ENCODE measurements at regions not wholly inside any gene's neighbourhood (a gene's known extent, or its start where the extent isn't known, plus 50 kb on each side); places are given as distances from the start of the nearest gene placed in this dataset.

DNA sequence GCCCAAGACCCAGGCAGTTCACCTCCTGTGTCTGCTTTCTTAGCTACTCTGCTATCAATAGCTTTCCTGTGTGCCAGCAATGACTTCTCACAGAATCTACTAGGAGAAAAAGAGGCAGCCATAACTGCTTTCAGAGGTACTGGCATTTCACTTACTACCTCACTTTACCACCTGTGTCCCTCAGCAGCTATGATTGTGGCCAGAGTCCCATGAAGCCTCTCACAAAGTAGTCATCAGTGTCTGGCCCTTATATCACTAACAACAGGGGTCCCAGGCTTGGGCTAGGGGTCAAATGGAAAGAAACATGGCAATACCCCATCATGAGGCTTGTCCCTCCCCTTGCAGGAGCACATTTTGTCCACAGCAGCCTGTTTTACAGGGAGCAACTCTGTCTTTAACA lies 62.7 kb upstream of the EPS8L3 start:
- DNase-seq: no peak

DNA sequence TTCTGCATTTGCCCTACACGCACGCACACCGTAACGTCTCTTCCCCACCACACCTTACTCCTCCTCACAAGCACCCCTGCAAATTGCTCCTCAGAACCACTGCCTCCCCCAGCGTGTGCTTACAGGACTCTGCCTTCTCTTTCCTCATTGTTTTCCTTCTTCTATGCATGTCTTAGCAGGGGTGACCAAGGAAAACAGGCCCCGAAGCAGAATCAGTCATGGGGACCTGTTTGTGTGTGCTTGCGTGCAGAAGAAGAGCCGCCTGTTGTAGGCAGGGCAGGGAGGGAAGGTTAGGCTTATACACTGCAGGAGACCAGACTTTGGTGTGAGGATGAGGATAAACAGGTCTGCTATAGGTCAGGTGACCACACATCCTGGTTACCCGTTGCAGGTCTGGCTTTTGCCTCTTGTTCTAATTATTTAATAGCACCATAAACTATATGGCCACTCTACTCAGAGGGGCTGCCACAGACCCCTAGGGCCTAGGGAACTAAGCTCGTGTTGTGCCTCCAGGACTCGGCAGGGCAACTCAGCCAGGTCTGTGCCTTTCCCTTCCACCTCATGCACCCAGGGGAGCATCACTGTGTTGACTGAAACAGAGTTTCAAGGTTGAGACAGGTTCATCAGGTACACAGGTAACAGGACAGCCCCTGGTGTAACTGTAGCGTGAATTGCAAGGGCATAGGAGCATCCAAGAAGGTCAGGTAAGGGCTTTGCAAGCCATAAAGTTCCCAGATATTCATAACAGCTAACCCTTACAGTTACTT lies 60.8 kb upstream of the EPS8L3 start:
- DNase-seq: no peak

DNA sequence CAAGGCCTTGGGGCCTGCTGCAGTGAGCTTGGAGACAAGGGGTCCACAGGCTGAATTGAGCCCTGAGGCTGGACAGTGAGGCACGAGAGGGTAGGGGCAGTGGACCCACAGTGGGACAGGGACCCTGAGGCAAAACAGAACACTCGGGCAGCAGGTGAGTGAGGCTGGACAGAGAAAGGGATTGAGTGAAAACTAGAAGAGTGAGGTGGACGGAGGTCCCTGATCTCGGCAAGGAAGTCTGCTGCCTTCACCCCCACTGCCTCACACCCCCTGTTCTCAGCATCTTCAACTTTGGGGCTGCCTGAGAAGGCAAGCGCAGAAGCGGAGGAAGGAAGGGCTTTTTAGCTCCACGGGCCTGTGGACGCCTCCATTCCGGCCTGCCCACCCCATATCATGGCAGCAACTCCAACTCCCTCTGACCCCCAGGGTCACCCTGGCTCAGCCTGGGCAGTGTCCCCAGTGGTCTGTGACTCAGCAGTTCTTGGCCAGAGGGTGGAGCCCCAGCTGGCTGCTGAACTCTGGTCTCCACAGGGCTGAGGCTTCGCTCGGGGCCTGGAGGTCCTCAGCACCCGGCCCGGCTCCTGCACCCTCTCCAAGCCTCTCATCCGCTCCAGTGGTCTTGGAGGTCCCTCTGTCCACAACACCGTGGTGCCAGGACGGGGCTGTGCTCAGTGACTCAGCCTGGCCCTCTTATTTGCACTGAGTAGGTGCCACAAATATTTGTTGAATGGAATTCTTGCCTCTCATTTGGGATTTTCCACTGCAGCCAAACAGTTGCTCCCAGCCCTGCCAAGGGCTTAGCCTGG lies 60.0 kb upstream of the EPS8L3 start:
- DNase-seq: no peak

DNA sequence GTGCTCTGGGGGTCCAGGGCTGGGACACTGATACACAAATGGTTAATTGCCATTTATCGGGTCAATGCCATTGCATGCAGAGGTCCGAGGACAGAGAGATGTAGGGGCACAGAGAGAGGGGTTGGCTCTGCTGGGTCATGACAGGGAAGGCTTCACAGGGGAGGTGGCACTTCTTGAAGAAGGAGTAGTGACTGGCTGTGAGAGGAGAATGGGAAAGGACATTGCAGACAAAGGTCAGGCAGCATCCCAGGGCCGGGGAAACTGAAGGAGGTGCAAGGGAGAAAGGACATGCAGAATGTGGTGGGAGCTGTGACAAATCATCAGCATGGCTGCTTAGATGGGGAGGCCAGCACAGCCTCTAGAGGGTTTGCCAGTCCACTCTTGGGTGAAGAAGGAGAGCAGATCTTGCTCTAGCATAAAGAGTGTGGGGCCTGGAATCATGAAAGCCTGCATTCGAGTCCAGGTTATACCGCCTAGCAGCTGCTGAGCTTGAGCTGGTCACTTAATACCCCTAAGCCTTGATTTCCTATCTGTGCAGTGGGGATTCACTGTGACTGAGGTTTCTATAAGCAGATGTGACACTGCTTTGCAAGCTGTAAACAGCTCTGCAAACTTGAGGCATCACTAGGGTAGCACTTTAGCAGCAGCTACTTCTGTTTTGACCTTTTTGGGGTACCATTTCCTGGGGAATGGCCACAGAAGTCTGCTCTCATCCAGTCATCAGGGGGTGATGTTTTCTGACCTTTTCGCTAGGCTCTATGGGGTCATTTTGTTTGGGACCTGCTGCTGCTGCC lies 59.2 kb upstream of the EPS8L3 start:
- DNase-seq: no peak

GRCh38 chr1:109821831-109822745 lies 58.4 kb upstream of the EPS8L3 start:
- DNase-seq: no peak

DNA sequence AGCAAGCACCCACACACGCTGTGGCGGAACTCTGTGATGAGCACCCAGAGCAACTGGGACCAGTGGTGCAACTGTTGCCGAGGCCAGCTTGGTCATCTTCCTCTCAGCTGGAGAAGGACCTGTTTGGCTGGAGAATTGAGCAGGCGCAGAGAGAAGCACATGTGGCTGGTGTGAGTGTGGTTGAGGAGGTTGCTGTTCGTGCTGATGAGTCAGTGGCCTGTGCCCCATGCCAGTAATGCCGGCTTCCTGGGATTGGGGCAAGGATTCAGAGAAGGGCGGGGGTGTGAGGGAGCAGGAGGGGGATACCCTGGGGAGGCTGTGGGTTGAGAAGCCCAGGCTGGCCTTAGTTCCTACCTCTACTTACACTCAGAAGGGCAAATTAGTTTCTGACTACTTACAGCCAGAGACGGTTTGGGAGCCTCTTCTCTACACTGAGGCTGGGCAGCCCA lies 57.5 kb upstream of the EPS8L3 start:
- no peak for DNase-seq

GRCh38 chr1:109819906-109820305 lies 56.2 kb upstream of the EPS8L3 start:
- no peak for DNase-seq

- no peak for DNase-seq
Measured at GRCh38 chr1:109818988-109819764, 55.5 kb upstream of the EPS8L3 start.

DNA sequence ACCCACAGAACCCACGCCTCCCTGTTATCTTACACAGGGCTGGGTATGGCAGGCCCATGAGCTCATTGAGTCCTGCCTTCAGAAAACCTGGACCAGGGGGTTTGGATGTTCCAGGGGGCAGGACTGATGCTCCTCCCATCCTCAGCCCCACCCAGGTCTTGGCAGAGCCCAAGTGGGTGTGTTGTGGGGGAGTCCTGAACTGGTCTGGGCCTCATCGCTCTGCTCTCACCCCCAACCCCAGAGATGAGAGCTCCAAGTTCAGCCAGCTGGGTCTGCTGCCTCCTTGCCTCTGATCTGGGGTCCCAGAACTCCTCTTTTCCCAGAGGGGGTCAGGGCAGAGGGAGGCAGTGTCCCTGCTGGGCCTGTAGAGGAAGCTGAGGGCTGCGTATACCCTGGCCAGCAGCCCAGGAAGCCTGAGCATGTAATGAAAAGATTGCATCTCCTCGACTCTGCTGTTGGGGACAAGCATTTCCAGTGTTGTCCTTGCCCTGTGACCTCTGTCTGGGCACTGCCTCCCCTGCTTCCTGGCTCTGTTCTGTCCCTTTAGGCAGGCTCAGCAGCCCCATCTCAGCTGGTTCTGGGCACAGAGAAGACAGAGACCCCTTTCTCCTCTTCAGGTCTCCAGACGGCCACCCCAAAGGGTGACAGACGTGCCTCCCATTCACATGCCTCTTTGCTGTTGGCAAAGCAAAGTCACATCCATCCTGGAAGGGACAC lies 54.7 kb upstream of the EPS8L3 start:
- no peak for DNase-seq

- no peak for DNase-seq
Measured at GRCh38 chr1:109817881-109818270, 54.2 kb upstream of the EPS8L3 start.

DNA sequence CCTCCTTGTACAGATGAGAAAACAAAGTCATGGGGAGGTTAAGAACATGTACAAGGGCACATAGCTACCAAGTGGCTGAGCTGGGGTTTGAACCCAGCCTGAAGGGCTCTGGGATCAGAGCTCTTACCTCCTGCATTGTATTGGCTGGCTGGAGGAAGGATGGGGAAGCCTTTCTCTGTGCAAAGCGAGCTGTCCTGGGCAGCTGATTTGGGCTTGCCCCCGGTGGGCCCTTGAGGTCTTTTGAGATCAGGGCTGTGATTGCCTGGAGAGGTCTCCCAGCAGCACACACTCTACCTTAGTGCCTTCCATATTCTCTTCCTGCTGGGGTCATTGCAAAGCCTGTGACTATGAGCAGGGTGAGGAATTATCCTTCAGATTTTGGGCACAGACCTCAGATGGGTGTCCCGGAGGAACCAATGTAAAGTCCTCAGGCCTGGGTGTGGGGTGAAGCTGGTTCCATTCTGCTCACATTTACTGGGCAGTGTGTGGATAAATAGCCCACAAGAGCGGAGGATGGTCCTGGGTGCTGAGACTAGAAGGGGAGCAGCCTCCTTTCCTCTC lies 53.3 kb upstream of the EPS8L3 start:
- no peak for DNase-seq

GRCh38 chr1:109816175-109816811 lies 52.6 kb upstream of the EPS8L3 start:
- peak; percentile 36 for DNase-seq

- no peak for DNase-seq
Measured at GRCh38 chr1:109815809-109816174, 52.1 kb upstream of the EPS8L3 start.

DNA sequence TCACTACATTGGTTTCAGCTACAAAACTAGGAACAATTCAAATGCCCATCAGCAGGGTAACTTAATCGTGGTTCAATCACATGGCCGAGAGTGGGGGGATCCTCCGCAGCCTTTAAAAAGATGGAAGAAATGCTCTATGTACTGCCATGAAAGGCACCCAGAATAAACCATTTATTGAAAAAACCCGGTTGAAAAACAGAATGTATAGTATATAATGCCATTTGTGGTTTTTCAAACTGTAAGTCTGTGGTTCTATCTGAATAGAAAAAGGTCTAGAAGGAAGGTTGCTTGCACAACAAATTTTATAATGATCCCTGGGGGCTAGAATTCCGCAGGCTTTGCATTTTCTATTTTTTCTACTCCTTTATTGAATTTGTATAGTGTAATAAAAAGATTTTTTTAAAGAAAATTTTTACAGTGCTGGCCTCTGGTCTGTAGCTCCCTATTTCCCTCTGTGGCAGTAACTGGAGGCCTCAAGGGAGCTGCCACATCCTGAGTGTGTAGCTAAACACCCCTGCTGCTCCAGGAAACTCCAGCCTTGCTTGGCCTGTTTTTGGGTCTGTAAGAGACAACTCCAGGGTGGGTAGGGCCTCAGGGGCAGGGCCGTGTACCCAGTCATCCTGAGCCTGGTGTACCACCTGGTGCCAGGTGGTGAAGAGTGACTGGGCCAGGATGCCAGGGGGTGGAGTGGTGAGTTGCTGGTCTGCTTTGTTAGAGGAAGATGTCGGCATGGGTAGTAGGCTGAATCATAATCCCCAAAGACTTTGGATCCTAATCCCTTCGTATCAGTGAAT lies 51.5 kb upstream of the EPS8L3 start:
- no peak for DNase-seq

- DNase-seq: no peak
Measured at GRCh38 chr1:109814223-109814622, 50.5 kb upstream of the EPS8L3 start.
